ENCODE measurements at regions not wholly inside any gene's neighbourhood (a gene's known extent, or its start where the extent isn't known, plus 50 kb on each side); places are given as distances from the start of the nearest gene placed in this dataset.

- H3K36me3 Mint-ChIP-seq, result peaks cover 0 to 12% of the 10 kb centered on the region in 2 donors
- no peak for ATAC-seq
- DNase-seq (ENCODE audit: low spot score in 2 of 2), result no peak
- H3K27ac Mint-ChIP-seq, result no peak overlapping the region
- peaks cover 18 to 25% of the 10 kb centered on the region in 2 donors for H3K9me3 Mint-ChIP-seq
These were observed 569.9 kb upstream of the REG3G start for GRCh38 chr2:78455586-78455985.

GRCh38 chr2:78457269-78457668 lies 568.2 kb upstream of the REG3G start:
- Mint-ChIP-seq H3K27ac (no peak overlapping the region), H3K9me3 (peaks cover 27 to 32% of the 10 kb centered on the region in 2 donors), H3K36me3 (peaks cover 0 to 12% of the 10 kb centered on the region in 2 donors)
- DNase-seq (ENCODE audit: low spot score in 2 of 2) (no peak), ATAC-seq (no peak)

GRCh38 chr2:78465707-78466106 lies 559.8 kb upstream of the REG3G start:
- peaks cover 18 to 23% of the 10 kb centered on the region in 2 donors for H3K9me3 Mint-ChIP-seq
- no peak overlapping the region for H3K27ac Mint-ChIP-seq
- DNase-seq (ENCODE audit: low spot score in 2 of 2) (no peak), ATAC-seq (no peak)
- H3K36me3 Mint-ChIP-seq, result no peaks in the 10 kb centered on the region

- Mint-ChIP-seq H3K27ac (no peak overlapping the region), H3K36me3 (no peaks in the 10 kb centered on the region), H3K9me3 (peaks cover 5 to 6% of the 10 kb centered on the region in 2 donors)
- DNase-seq (ENCODE audit: low spot score in 2 of 2) (no peak), ATAC-seq (no peak)
These were observed 548.8 kb upstream of the REG3G start for GRCh38 chr2:78476619-78477229.

GRCh38 chr2:78486565-78486964 lies 538.9 kb upstream of the REG3G start:
- no peak for ATAC-seq
- Mint-ChIP-seq H3K27ac (no peak overlapping the region), H3K9me3 (peaks cover 7 to 11% of the 10 kb centered on the region in 2 donors)

GRCh38 chr2:78498125-78498524 lies 527.4 kb upstream of the REG3G start:
- Mint-ChIP-seq H3K27ac (no peak overlapping the region), H3K9me3 (peaks cover 33 to 45% of the 10 kb centered on the region in 2 donors), H3K36me3 (peaks cover 0 to 10% of the 10 kb centered on the region in 2 donors)
- no peak for DNase-seq (ENCODE audit: low spot score in 2 of 2)
- ATAC-seq, result no peak

More at GRCh38 chr2:78486565-78486964, 538.9 kb upstream of the REG3G start:
- H3K36me3 Mint-ChIP-seq, result no peaks in the 10 kb centered on the region
- no peak for DNase-seq (ENCODE audit: low spot score in 2 of 2)

- Mint-ChIP-seq H3K27ac (no peak overlapping the region), H3K36me3 (peaks cover 0 to 14% of the 10 kb centered on the region in 2 donors), H3K9me3 (peaks cover 49 to 52% of the 10 kb centered on the region in 2 donors)
- ATAC-seq, result no peak
- no peak for DNase-seq (ENCODE audit: low spot score in 2 of 2)
These were observed 519.2 kb upstream of the REG3G start for GRCh38 chr2:78506301-78506700.

GRCh38 chr2:78521938-78522337 lies 503.6 kb upstream of the REG3G start:
- peaks cover 11 to 19% of the 10 kb centered on the region in 2 donors for H3K9me3 Mint-ChIP-seq
- no peak overlapping the region for H3K27ac Mint-ChIP-seq
- no peak for DNase-seq (ENCODE audit: low spot score in 2 of 2)
- ATAC-seq, result no peak
- H3K36me3 Mint-ChIP-seq, result no peaks in the 10 kb centered on the region

GRCh38 chr2:78532762-78533379 lies 492.6 kb upstream of the REG3G start:
- ATAC-seq, result no peak
- H3K27ac Mint-ChIP-seq, result no peak overlapping the region

GRCh38 chr2:78535395-78535794 lies 490.1 kb upstream of the REG3G start:
- ATAC-seq (no peak), DNase-seq (ENCODE audit: low spot score in 2 of 2) (no peak)
- Mint-ChIP-seq H3K27ac (no peak overlapping the region), H3K36me3 (no peaks in the 10 kb centered on the region), H3K9me3 (peaks cover 10 to 19% of the 10 kb centered on the region in 2 donors)

More at GRCh38 chr2:78532762-78533379, 492.6 kb upstream of the REG3G start:
- H3K9me3 Mint-ChIP-seq, result peaks cover 15 to 18% of the 10 kb centered on the region in 2 donors
- DNase-seq (ENCODE audit: low spot score in 2 of 2), result no peak
- H3K36me3 Mint-ChIP-seq, result peaks cover 0 to 8% of the 10 kb centered on the region in 2 donors

- Mint-ChIP-seq H3K9me3 (peaks cover 21 to 30% of the 10 kb centered on the region in 2 donors), H3K27ac (no peak overlapping the region), H3K36me3 (peaks cover 6% of the 10 kb centered on the region in 2 donors)
- DNase-seq (ENCODE audit: low spot score in 2 of 2), result no peak
- ATAC-seq, result no peak
These were observed 487.2 kb upstream of the REG3G start for GRCh38 chr2:78538322-78538721.

- no peak for ATAC-seq
- H3K9me3 Mint-ChIP-seq, result peaks cover 21 to 30% of the 10 kb centered on the region in 2 donors
- no peak for DNase-seq (ENCODE audit: low spot score in 2 of 2)
- no peak overlapping the region for H3K27ac Mint-ChIP-seq
- peaks cover 6% of the 10 kb centered on the region in 2 donors for H3K36me3 Mint-ChIP-seq
These were observed 485.2 kb upstream of the REG3G start for GRCh38 chr2:78540255-78540654.

GRCh38 chr2:78541088-78541450 lies 484.4 kb upstream of the REG3G start:
- DNase-seq (ENCODE audit: low spot score in 2 of 2) (no peak), ATAC-seq (no peak)
- peaks cover 21 to 30% of the 10 kb centered on the region in 2 donors for H3K9me3 Mint-ChIP-seq
- no peak overlapping the region for H3K27ac Mint-ChIP-seq
- H3K36me3 Mint-ChIP-seq, result peaks cover 6% of the 10 kb centered on the region in 2 donors

GRCh38 chr2:78541451-78542267 lies 483.8 kb upstream of the REG3G start:
- Mint-ChIP-seq H3K9me3 (peaks cover 17 to 31% of the 10 kb centered on the region in 2 donors), H3K36me3 (peaks cover 8 to 9% of the 10 kb centered on the region in 2 donors), H3K27ac (no peak overlapping the region)
- DNase-seq (ENCODE audit: low spot score in 2 of 2) (no peak), ATAC-seq (no peak)

GRCh38 chr2:78546843-78547242 lies 478.7 kb upstream of the REG3G start:
- peaks cover 10 to 11% of the 10 kb centered on the region in 2 donors for H3K36me3 Mint-ChIP-seq
- peaks cover 23 to 24% of the 10 kb centered on the region in 2 donors for H3K9me3 Mint-ChIP-seq
- no peak overlapping the region for H3K27ac Mint-ChIP-seq
- ATAC-seq (no peak), DNase-seq (ENCODE audit: low spot score in 2 of 2) (no peak)

- ATAC-seq (no peak), DNase-seq (ENCODE audit: low spot score in 2 of 2) (no peak)
- Mint-ChIP-seq H3K9me3 (peaks cover 23 to 28% of the 10 kb centered on the region in 2 donors), H3K36me3 (peaks cover 4% of the 10 kb centered on the region in 2 donors), H3K27ac (no peak overlapping the region)
These were observed 475.7 kb upstream of the REG3G start for GRCh38 chr2:78549766-78550165.
